GM23248 (cell line): ENCODE measurements at regions not wholly inside any gene's neighbourhood (a gene's known extent, or its start where the extent isn't known, plus 50 kb on each side); places are given as distances from the start of the nearest gene placed in this dataset.

Experiments
- DNase-seq: peaks from one replicate; pipeline ENCODE4 v3.0.0-alpha.2; 2015
- H2AFZ ChIP-seq: fragments of 200-600 bp; sonication (generic); 2 replicates; pipeline ENCODE4 v1.6.1; 2016; ENCODE audit warnings: antibody characterized with exemption
- H3F3A ChIP-seq: fragments of 200-600 bp; sonication (generic); 2 replicates; pipeline ENCODE4 v1.6.1; 2016; ENCODE audit warnings: mild to moderate bottlenecking, antibody characterized with exemption, mixed run types; ENCODE audit not compliant: insufficient read depth
- H3K27ac ChIP-seq: fragments of 200-600 bp; sonication (generic); 2 replicates; pipeline ENCODE4 v1.5.1; 2016; ENCODE audit warnings: mild to moderate bottlenecking
- H3K27me3 ChIP-seq: fragments of 200-600 bp; sonication (generic); replicated peaks from 2 replicates; pipeline ENCODE4 v1.6.1; 2016; ENCODE audit warnings: mild to moderate bottlenecking; ENCODE audit not compliant: insufficient read depth
- H3K36me3 ChIP-seq: fragments of 200-600 bp; sonication (generic); 2 replicates; pipeline ENCODE4 v1.6.1; 2016; ENCODE audit warnings: low read depth, mild to moderate bottlenecking
- H3K4me1 ChIP-seq: fragments of 200-600 bp; sonication (generic); 2 replicates; pipeline ENCODE4 v1.6.1; 2016; ENCODE audit warnings: mild to moderate bottlenecking; ENCODE audit not compliant: insufficient read depth
- H3K4me2 ChIP-seq: fragments of 200-600 bp; sonication (generic); one replicate; pipeline ENCODE4 v1.6.1; 2016; ENCODE audit warnings: mild to moderate bottlenecking; ENCODE audit not compliant: unreplicated experiment
- H3K4me3 ChIP-seq: fragments of 200-600 bp; sonication (generic); 2 replicates; pipeline ENCODE4 v1.5.1; 2016; ENCODE audit warnings: mild to moderate bottlenecking
- H3K79me2 ChIP-seq: fragments of 200-600 bp; sonication (generic); 2 replicates; pipeline ENCODE4 v1.6.1; 2016; ENCODE audit warnings: mild to moderate bottlenecking; ENCODE audit not compliant: insufficient read depth
- H3K9ac ChIP-seq: fragments of 200-600 bp; sonication (generic); 2 replicates; pipeline ENCODE4 v1.6.1; 2016; ENCODE audit warnings: mild to moderate bottlenecking
- H3K9me2 ChIP-seq: fragments of 200-600 bp; sonication (generic); 2 replicates; pipeline ENCODE4 v1.6.1; 2016; ENCODE audit warnings: mixed run types, mild to moderate bottlenecking, moderate library complexity; ENCODE audit not compliant: insufficient read depth
- H3K9me3 ChIP-seq: fragments of 200-600 bp; sonication (generic); one replicate; pipeline ENCODE4 v1.6.1; 2017; ENCODE audit warnings: low read depth
- H4K20me1 ChIP-seq: fragments of 200-600 bp; sonication (generic); 2 replicates; pipeline ENCODE4 v1.6.0; 2016; ENCODE audit not compliant: insufficient read depth
- EZH2 ChIP-seq: fragments of 200-600 bp; sonication (generic); IDR thresholded peaks from 2 replicates; pipeline ENCODE4 v1.6.1; 2018; ENCODE audit warnings: antibody characterized with exemption, mild to moderate bottlenecking; ENCODE audit not compliant: insufficient read depth, poor library complexity, severe bottlenecking
- EZH2phosphoT487 ChIP-seq: fragments of 200-600 bp; sonication (generic); IDR thresholded peaks from 2 replicates; pipeline ENCODE4 v1.6.1; 2018; ENCODE audit warnings: antibody characterized with exemption, moderate library complexity, mild to moderate bottlenecking, low read depth; ENCODE audit not compliant: insufficient read depth
- WGBS, 2 experiments: methylation state at CpG; one replicate each; pipeline ENCODE4 v1.1.6; 2015 to 2017; ENCODE audit warnings: low lambda C conversion rate in 2 of 2, low coverage in 1 of 2; ENCODE audit errors: missing lambda C conversion rate in 2 of 2; 5-methylcytosine and 5-hydroxymethylcytosine counted together
- in situ Hi-C: fragments of 300-500 bp; cut with MboI; formaldehyde crosslinking; loops from 2 replicates; pipeline ENCODE4 v1.15.0; 2020

- WGBS, 2 experiments: 38% methylated on average over 6 of the region's 6 CpGs
- in situ Hi-C loops: no loop called here
Measured at GRCh38 chr4:56241500-56241899, 145.8 kb downstream of the AASDH start.

GRCh38 chr4:56240554-56241174, 146.6 kb downstream of the AASDH start:
- Histone ChIP-seq H3K36me3 (no peaks in the 10 kb centered on the region), H3K9ac (no peak overlapping the region), H3K9me2 (no peaks in the 10 kb centered on the region), H2AFZ (no peak overlapping the region), H3K27me3 (peaks cover 10% of the 10 kb centered on the region; the same call in 1 of the 2 replicates), H3K79me2 (no peaks in the 10 kb centered on the region), H3K4me1 (no peaks in the 10 kb centered on the region), H3K9me3 (no peaks in the 10 kb centered on the region), H3K4me3 (no peak overlapping the region), H3F3A (no peaks in the 10 kb centered on the region), H3K27ac (no peak overlapping the region), H3K4me2 (no peak overlapping the region), H4K20me1 (no peaks in the 10 kb centered on the region)
- 29 to 33% methylated on average over 7 of the region's 7 CpGs for WGBS, 2 experiments
- in situ Hi-C loops: no loop called here
- DNase-seq: no peak
- no peak for TF ChIP-seq EZH2phosphoT487
- TF ChIP-seq EZH2: no peak

More at GRCh38 chr4:56241500-56241899, 145.8 kb downstream of the AASDH start:
- H2AFZ ChIP-seq: no peak overlapping the region
- peaks cover 10% of the 10 kb centered on the region; the same call in 1 of the 2 replicates for H3K27me3 ChIP-seq
- no peak for DNase-seq
- H3K4me1 ChIP-seq: no peaks in the 10 kb centered on the region
- no peak for TF ChIP-seq EZH2phosphoT487
- TF ChIP-seq EZH2: no peak
- H3K4me3 ChIP-seq: no peak overlapping the region
- H4K20me1 ChIP-seq: no peaks in the 10 kb centered on the region
- no peaks in the 10 kb centered on the region for H3F3A ChIP-seq
- H3K79me2 ChIP-seq: no peaks in the 10 kb centered on the region
- H3K4me2 ChIP-seq: no peak overlapping the region
- H3K27ac ChIP-seq: no peak overlapping the region
- no peaks in the 10 kb centered on the region for H3K36me3 ChIP-seq
- no peak overlapping the region for H3K9ac ChIP-seq
- no peaks in the 10 kb centered on the region for H3K9me2 ChIP-seq
- no peaks in the 10 kb centered on the region for H3K9me3 ChIP-seq

GRCh38 chr4:56238251-56238650, 149.0 kb downstream of the AASDH start:
- Histone ChIP-seq H2AFZ (no peak overlapping the region), H3K79me2 (no peaks in the 10 kb centered on the region), H3K4me3 (no peak overlapping the region), H3K9me3 (no peaks in the 10 kb centered on the region), H3K27me3 (peaks cover 10% of the 10 kb centered on the region; the same call in 1 of the 2 replicates), H3K27ac (no peak overlapping the region), H3K4me2 (no peak overlapping the region), H3K4me1 (no peaks in the 10 kb centered on the region), H3K36me3 (no peaks in the 10 kb centered on the region), H3F3A (no peaks in the 10 kb centered on the region), H3K9ac (no peak overlapping the region), H3K9me2 (no peaks in the 10 kb centered on the region), H4K20me1 (no peaks in the 10 kb centered on the region)
- in situ Hi-C loops: no loop called here
- WGBS, 2 experiments: 47 to 57% methylated on average over 3 of the region's 3 CpGs
- no peak for DNase-seq
- TF ChIP-seq EZH2 (no peak), EZH2phosphoT487 (no peak)

- Histone ChIP-seq H3K4me1 (no peaks in the 10 kb centered on the region), H3K9me2 (no peaks in the 10 kb centered on the region), H2AFZ (no peak overlapping the region), H3K36me3 (no peaks in the 10 kb centered on the region), H3K27ac (no peak overlapping the region), H3K27me3 (no peaks in the 10 kb centered on the region), H3K4me2 (no peak overlapping the region), H3K9me3 (no peaks in the 10 kb centered on the region), H3K9ac (no peak overlapping the region), H3K79me2 (no peaks in the 10 kb centered on the region), H3F3A (no peaks in the 10 kb centered on the region), H4K20me1 (no peaks in the 10 kb centered on the region), H3K4me3 (no peak overlapping the region)
- DNase-seq: no peak
- in situ Hi-C loops: no loop called here
- 59 to 61% methylated on average over 4 of the region's 4 CpGs for WGBS, 2 experiments
- no peak for TF ChIP-seq EZH2phosphoT487
- no peak for TF ChIP-seq EZH2
Measured at GRCh38 chr4:56235725-56236124, 151.6 kb downstream of the AASDH start.
